ENCODE measurements at regions not wholly inside any gene's neighbourhood (a gene's known extent, or its start where the extent isn't known, plus 50 kb on each side); places are given as distances from the start of the nearest gene placed in this dataset.

GRCh38 chr3:168624892-168625448, 529.2 kb upstream of the GOLIM4 start:
- DNase-seq = no peak

GRCh38 chr3:168624195-168624594, 528.5 kb upstream of the GOLIM4 start:
- no peak for DNase-seq

- no peak for DNase-seq
Observed at GRCh38 chr3:168622795-168623194, 527.1 kb upstream of the GOLIM4 start.

GRCh38 chr3:168620854-168621253, 525.1 kb upstream of the GOLIM4 start:
- no peak for DNase-seq

GRCh38 chr3:168618827-168619470, 523.2 kb upstream of the GOLIM4 start:
- no peak for DNase-seq

- no peak for DNase-seq
Observed at GRCh38 chr3:168617658-168618057, 521.9 kb upstream of the GOLIM4 start.

- no peak for DNase-seq
Observed at GRCh38 chr3:168616915-168617314, 521.2 kb upstream of the GOLIM4 start.

GRCh38 chr3:168615493-168616020, 519.8 kb upstream of the GOLIM4 start:
- DNase-seq = no peak

GRCh38 chr3:168613151-168613550, 517.4 kb upstream of the GOLIM4 start:
- DNase-seq = no peak

GRCh38 chr3:168612671-168613070, 516.9 kb upstream of the GOLIM4 start:
- DNase-seq = no peak

GRCh38 chr3:168611826-168612225, 516.1 kb upstream of the GOLIM4 start:
- DNase-seq = no peak

GRCh38 chr3:168608926-168609325, 513.2 kb upstream of the GOLIM4 start:
- DNase-seq = no peak

GRCh38 chr3:168604767-168605166, 509.0 kb upstream of the GOLIM4 start:
- DNase-seq = no peak

- no peak for DNase-seq
Observed at GRCh38 chr3:168598250-168598649, 502.5 kb upstream of the GOLIM4 start.

- no peak for DNase-seq
Observed at GRCh38 chr3:168596175-168596823, 500.6 kb upstream of the GOLIM4 start.

- DNase-seq = no peak
Observed at GRCh38 chr3:168591587-168591986, 495.9 kb upstream of the GOLIM4 start.

- DNase-seq = no peak
Observed at GRCh38 chr3:168589376-168589775, 493.7 kb upstream of the GOLIM4 start.

GRCh38 chr3:168585544-168585943, 489.8 kb upstream of the GOLIM4 start:
- DNase-seq = no peak

GRCh38 chr3:168583977-168584376, 488.3 kb upstream of the GOLIM4 start:
- DNase-seq = no peak

- DNase-seq = no peak
Observed at GRCh38 chr3:168582503-168582902, 486.8 kb upstream of the GOLIM4 start.

GRCh38 chr3:168581771-168582225, 486.1 kb upstream of the GOLIM4 start:
- DNase-seq = no peak

- DNase-seq = no peak
Observed at GRCh38 chr3:168579010-168579409, 483.3 kb upstream of the GOLIM4 start.

GRCh38 chr3:168575750-168576149, 480.0 kb upstream of the GOLIM4 start:
- no peak for DNase-seq

GRCh38 chr3:168574455-168575158, 478.9 kb upstream of the GOLIM4 start:
- no peak for DNase-seq

Measured in NCI-H774 (cell line).